Stimulated activated naive CD8-positive, alpha-beta T cell treated with anti-CD3 and anti-CD28 coated beads, Interleukin-15, amount 100 ng/mL, for 72 hours (primary cell): ENCODE measurements at regions not wholly inside any gene's neighbourhood (a gene's known extent, or its start where the extent isn't known, plus 50 kb on each side); places are given as distances from the start of the nearest gene placed in this dataset.

ENCODE experiments used
- ATAC-seq: fragments of 150-1000 bp; cut with Tn5 transposase; 2 replicates; pipeline ENCODE4 v1.10.0; 2021; ENCODE audit warnings: mild to moderate bottlenecking, moderate library complexity
- DNase-seq, 2 donors: peaks; one replicate each; pipeline ENCODE4 v3.0.0; 2021 to 2022
- H3K27ac Mint-ChIP-seq, 2 donors: one replicate each; pipeline ENCODE4 v1.8.0; 2022; ENCODE audit warnings: mild to moderate bottlenecking in 2 of 2, mixed read lengths in 2 of 2, moderate library complexity in 2 of 2
- H3K27me3 Mint-ChIP-seq: one replicate; pipeline ENCODE4 v1.8.0; 2022; ENCODE audit warnings: mixed read lengths
- H3K4me1 Mint-ChIP-seq: one replicate; pipeline ENCODE4 v1.8.0; 2022; ENCODE audit warnings: mild to moderate bottlenecking, mixed read lengths
- H3K4me3 Mint-ChIP-seq, 2 donors: one replicate each; pipeline ENCODE4 v1.8.0; 2022; ENCODE audit warnings: mild to moderate bottlenecking in 2 of 2, mixed read lengths in 2 of 2, moderate library complexity in 1 of 2
- H3K9me3 Mint-ChIP-seq, 2 donors: one replicate each; pipeline ENCODE4 v1.8.0; 2022; ENCODE audit warnings: mixed read lengths in 2 of 2

DNA sequence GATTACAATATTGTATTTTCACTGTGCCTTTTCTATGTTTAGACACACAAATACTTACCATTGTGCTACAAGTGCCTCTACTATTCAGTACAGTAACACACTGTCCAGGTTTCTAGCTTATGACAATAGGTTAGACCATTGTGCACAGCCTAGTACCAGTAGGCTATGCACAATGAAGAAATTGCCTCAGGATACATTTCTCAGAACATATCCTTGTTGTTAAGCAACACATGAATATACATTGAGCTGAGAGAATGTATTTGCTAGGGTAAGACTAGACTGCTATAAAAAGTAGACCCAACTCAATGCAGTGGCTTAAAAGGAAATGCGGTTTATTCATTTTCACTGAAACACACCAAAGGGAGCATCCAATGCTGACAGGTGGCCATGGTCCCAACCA, 285.1 kb downstream of the HS3ST3A1 start:
- ATAC-seq, result no peak
- H3K4me3 Mint-ChIP-seq, result no peak overlapping the region
- no peak overlapping the region for H3K27ac Mint-ChIP-seq
- no peaks in the 10 kb centered on the region for H3K4me1 Mint-ChIP-seq
- H3K9me3 Mint-ChIP-seq, result no peaks in the 10 kb centered on the region
- peaks cover 15% of the 10 kb centered on the region for H3K27me3 Mint-ChIP-seq
- no peak for DNase-seq

- H3K4me1 Mint-ChIP-seq, result no peaks in the 10 kb centered on the region
- H3K27ac Mint-ChIP-seq, result no peak overlapping the region
- H3K27me3 Mint-ChIP-seq, result peaks cover 21% of the 10 kb centered on the region
- no peak for ATAC-seq
- no peak overlapping the region for H3K4me3 Mint-ChIP-seq
- H3K9me3 Mint-ChIP-seq, result peaks cover 5 to 6% of the 10 kb centered on the region in 2 donors
- no peak for DNase-seq
These were observed 290.4 kb downstream of the HS3ST3A1 start for GRCh38 chr17:13311306-13311705.

DNA sequence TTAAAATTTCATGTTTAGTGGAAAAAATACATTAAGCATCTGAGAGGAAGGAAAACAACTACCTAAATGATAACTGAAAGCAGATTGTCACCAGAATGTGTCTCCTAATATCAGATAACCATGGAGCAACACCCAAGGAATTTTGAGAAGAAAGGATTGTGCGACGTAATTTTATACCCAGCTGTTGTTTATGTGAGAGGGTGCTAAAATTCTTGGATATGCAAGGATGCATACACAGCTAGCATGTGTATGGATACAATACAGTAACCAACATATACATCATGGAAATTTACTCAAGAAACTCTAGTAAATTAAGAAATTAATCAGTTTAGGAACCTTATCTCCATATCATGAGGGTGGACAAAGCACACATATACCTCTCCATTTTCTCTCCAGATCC, 290.9 kb downstream of the HS3ST3A1 start:
- no peaks in the 10 kb centered on the region for H3K4me1 Mint-ChIP-seq
- peaks cover 5 to 6% of the 10 kb centered on the region in 2 donors for H3K9me3 Mint-ChIP-seq
- no peak overlapping the region for H3K27ac Mint-ChIP-seq
- peaks cover 21% of the 10 kb centered on the region for H3K27me3 Mint-ChIP-seq
- ATAC-seq (no peak), DNase-seq (no peak)
- H3K4me3 Mint-ChIP-seq, result no peak overlapping the region

DNA sequence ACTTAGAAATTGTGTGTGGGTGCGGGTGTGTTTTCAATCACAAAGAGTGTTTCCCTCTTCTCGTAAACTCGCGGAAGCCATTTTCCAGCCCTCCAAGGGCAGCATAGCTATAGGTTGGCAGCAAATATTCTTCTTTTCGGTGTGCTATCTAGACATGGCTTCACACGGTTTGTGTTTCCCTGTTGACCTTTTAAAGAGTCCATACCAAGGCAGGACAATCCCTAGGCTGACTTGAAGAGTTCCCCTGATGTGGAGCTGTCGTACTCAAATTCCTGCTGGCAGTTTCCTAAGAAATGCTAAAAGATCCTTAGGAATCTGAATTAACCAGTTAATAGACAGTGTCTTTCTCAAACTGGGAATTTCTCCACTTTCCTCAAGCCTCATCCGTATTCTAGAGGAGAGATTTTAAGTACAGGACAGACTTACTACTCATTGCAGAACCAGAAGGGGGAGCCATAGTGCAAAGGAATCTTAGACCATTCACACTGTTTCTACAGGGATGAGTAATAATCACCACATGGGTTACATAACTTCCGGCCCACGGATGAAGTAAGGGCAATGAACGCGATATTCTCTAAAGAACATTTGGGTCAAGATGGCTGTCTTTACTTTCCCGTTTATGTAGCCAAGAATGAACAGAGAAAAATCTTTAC, 288.6 kb upstream of the ELAC2 start:
- Mint-ChIP-seq H3K4me1 (no peaks in the 10 kb centered on the region), H3K4me3 (no peak overlapping the region), H3K9me3 (peaks cover 5 to 6% of the 10 kb centered on the region in 2 donors), H3K27me3 (peaks cover 12% of the 10 kb centered on the region), H3K27ac (no peak overlapping the region)
- ATAC-seq (peak; percentile 70), DNase-seq (peak; percentile 3 to 12)

DNA sequence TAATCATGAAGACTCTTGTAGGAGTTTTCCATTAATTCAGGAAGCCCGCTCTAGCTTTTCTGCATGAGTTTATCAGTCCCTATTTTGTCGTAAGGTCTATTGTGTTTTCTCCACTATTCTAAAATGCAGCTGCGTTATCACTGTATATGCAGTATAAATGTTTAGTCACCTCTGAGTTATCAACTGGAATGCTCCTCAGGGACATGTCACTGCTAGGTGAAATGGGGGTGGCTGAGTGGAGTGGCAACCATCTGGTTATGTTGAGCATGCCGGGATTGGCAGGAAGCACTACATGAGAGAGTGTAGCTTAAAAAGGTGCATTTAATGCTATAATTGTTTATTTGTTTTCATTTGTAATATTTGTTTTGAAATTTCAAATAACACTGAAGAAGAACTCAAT, 285.2 kb upstream of the ELAC2 start:
- H3K4me3 Mint-ChIP-seq, result no peak overlapping the region
- no peaks in the 10 kb centered on the region for H3K4me1 Mint-ChIP-seq
- H3K27ac Mint-ChIP-seq, result no peak overlapping the region
- H3K9me3 Mint-ChIP-seq, result no peaks in the 10 kb centered on the region
- H3K27me3 Mint-ChIP-seq, result no peaks in the 10 kb centered on the region
- ATAC-seq (no peak), DNase-seq (no peak)

GRCh38 chr17:13302419-13302818, 284.6 kb upstream of the ELAC2 start:
- H3K4me3 Mint-ChIP-seq, result no peak overlapping the region
- no peaks in the 10 kb centered on the region for H3K4me1 Mint-ChIP-seq
- H3K27ac Mint-ChIP-seq, result no peak overlapping the region
- DNase-seq (no peak), ATAC-seq (no peak)
- no peaks in the 10 kb centered on the region for H3K27me3 Mint-ChIP-seq
- no peaks in the 10 kb centered on the region for H3K9me3 Mint-ChIP-seq

GRCh38 chr17:13297183-13297582, 279.4 kb upstream of the ELAC2 start:
- ATAC-seq (no peak), DNase-seq (no peak)
- Mint-ChIP-seq H3K27me3 (no peaks in the 10 kb centered on the region), H3K4me3 (no peak overlapping the region), H3K9me3 (no peaks in the 10 kb centered on the region), H3K4me1 (no peaks in the 10 kb centered on the region), H3K27ac (no peak overlapping the region)

DNA sequence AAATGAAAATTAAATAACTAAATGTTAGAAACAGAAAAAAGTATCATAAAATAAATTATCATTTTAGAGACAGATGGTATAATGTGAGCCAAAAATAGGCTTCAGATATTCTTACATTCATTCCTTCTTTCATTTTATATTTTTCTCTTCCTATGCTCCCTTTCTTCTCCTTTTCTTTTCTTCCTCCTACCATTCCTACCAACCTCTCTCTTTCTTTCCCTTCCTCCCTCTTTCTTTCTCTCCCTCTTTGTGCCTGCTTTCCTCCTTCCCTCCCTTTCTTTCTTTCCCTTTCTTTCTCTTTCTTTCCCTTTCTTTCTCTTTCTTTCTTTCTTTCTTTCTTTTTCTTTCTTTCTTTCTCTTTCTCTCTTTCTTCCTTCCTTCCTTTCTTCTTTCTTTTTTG, 275.6 kb upstream of the ELAC2 start:
- Mint-ChIP-seq H3K27ac (no peak overlapping the region), H3K27me3 (no peaks in the 10 kb centered on the region), H3K9me3 (no peaks in the 10 kb centered on the region), H3K4me1 (no peaks in the 10 kb centered on the region), H3K4me3 (no peak overlapping the region)
- no peak for ATAC-seq
- no peak for DNase-seq

DNA sequence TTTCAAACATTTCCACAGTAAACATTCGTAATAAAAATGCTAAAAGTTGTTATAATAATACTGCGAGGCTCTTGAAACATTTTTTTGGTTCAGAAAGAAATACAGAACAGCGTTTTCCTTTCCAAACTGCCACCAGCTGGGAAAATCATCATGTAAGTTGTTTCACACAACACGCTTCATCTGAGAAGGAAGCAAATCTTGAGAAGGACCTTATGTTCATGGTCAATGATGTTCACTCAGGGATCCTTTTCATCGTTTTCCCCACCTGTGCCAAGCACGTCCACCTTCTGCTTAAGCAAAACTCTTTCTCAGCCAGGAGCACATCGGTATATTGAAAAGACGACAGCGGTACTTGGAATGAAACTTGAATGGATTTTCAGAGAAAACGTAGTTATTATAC, 274.5 kb upstream of the ELAC2 start:
- H3K27me3 Mint-ChIP-seq, result no peaks in the 10 kb centered on the region
- no peak overlapping the region for H3K27ac Mint-ChIP-seq
- H3K4me1 Mint-ChIP-seq, result no peaks in the 10 kb centered on the region
- DNase-seq (no peak), ATAC-seq (no peak)
- H3K4me3 Mint-ChIP-seq, result no peak overlapping the region
- no peaks in the 10 kb centered on the region for H3K9me3 Mint-ChIP-seq

DNA sequence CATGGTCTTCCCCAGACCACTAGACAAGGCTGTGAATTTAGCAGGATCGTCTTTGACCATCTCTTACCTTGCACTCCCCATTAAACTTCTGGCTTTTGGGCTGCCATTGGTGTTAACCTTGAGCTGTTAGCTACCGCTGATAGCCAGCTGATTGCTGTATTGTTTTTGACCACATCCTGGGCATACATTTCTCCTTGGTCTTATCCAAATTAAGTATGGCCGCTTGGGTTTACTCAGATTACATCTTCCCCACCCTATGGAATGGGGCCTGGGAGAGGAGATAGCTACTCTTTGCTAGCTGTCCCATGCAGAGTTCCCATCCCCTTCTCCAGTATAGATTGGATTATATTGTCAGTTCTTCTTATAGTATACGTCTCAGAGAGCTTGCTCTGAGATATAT, 270.4 kb upstream of the ELAC2 start:
- Mint-ChIP-seq H3K4me3 (no peak overlapping the region), H3K27me3 (no peaks in the 10 kb centered on the region), H3K9me3 (no peaks in the 10 kb centered on the region), H3K4me1 (no peaks in the 10 kb centered on the region), H3K27ac (no peak overlapping the region)
- DNase-seq (no peak), ATAC-seq (no peak)

DNA sequence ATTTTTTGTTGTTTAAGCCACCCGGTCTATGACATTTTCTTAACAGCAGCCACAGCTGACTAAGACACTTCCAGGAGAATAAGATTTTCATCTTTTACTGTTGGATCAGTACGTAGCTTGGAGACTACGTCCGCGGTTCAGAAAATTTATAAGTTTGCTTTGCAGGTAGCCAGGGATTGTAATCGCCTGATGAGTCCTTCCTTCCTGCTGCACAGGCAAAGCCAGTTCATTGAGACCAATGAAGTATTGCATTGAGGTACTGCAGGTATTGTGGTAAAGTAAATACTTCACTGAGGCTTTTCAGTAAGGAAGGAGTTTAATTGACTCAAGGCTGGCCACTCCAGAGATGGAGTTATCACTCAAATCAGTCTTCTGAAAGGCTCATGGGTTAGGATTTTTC, 269.4 kb upstream of the ELAC2 start:
- DNase-seq (no peak), ATAC-seq (no peak)
- Mint-ChIP-seq H3K4me3 (no peak overlapping the region), H3K9me3 (no peaks in the 10 kb centered on the region), H3K4me1 (no peaks in the 10 kb centered on the region), H3K27ac (no peak overlapping the region), H3K27me3 (no peaks in the 10 kb centered on the region)

DNA sequence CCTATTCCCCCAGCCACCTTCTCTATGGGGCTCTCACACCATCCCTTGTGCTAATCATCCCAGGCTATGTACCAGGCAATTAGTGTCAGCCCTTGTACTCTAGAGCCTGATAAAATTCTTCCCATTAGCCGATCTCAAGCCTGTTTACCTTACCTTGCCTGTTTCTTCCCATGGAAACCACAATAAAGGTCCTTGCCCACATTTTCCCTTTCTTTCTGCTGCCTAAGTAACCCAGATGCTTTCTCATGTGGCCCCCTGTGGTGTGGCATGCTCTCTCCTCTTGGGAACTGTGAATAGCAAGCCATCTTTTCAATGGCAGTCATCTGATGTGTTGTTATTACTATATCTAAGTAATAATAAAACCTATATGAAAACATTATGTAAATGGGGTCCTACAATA, 265.8 kb upstream of the ELAC2 start:
- H3K27me3 Mint-ChIP-seq, result no peaks in the 10 kb centered on the region
- H3K4me3 Mint-ChIP-seq, result no peak overlapping the region
- H3K27ac Mint-ChIP-seq, result no peak overlapping the region
- no peak for ATAC-seq
- DNase-seq, result no peak
- no peaks in the 10 kb centered on the region for H3K4me1 Mint-ChIP-seq
- no peaks in the 10 kb centered on the region for H3K9me3 Mint-ChIP-seq

GRCh38 chr17:13281626-13282025, 263.8 kb upstream of the ELAC2 start:
- no peak for ATAC-seq
- Mint-ChIP-seq H3K9me3 (no peaks in the 10 kb centered on the region), H3K27ac (no peak overlapping the region), H3K4me1 (no peaks in the 10 kb centered on the region), H3K27me3 (no peaks in the 10 kb centered on the region), H3K4me3 (no peak overlapping the region)
- DNase-seq, result no peak

DNA sequence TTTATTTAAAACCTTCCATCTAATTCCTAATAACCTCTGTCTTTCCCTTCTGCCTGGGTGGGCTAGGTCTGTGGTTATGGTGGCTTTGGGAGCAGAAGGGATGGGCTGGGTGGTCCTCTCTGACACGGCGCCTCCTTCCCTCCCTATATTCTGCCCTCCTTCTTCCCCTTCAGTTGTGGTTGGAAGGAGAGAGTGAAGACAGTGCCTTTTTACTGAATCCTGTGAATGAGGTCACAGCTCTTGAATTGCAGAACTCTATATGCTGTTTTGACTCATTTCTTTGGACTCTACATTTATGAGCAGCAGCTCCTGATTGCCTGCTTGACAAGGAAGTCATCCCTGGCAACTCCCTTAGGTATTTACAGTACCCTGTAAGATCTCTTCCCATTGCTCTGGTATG, 256.0 kb upstream of the ELAC2 start:
- H3K4me1 Mint-ChIP-seq, result no peaks in the 10 kb centered on the region
- H3K4me3 Mint-ChIP-seq, result no peak overlapping the region
- no peaks in the 10 kb centered on the region for H3K27me3 Mint-ChIP-seq
- ATAC-seq (no peak), DNase-seq (no peak)
- H3K27ac Mint-ChIP-seq, result no peak overlapping the region
- peaks cover 0 to 4% of the 10 kb centered on the region in 2 donors for H3K9me3 Mint-ChIP-seq

- H3K4me3 Mint-ChIP-seq, result no peak overlapping the region
- no peaks in the 10 kb centered on the region for H3K27me3 Mint-ChIP-seq
- peaks cover 0 to 4% of the 10 kb centered on the region in 2 donors for H3K9me3 Mint-ChIP-seq
- ATAC-seq, result no peak
- H3K27ac Mint-ChIP-seq, result no peak overlapping the region
- H3K4me1 Mint-ChIP-seq, result no peaks in the 10 kb centered on the region
- DNase-seq, result no peak
These were observed 254.5 kb upstream of the ELAC2 start for GRCh38 chr17:13272296-13272695.

GRCh38 chr17:13268791-13269595, 251.2 kb upstream of the ELAC2 start:
- no peak overlapping the region for H3K4me3 Mint-ChIP-seq
- H3K4me1 Mint-ChIP-seq, result no peaks in the 10 kb centered on the region
- H3K9me3 Mint-ChIP-seq, result peaks cover 0 to 4% of the 10 kb centered on the region in 2 donors
- DNase-seq (no peak), ATAC-seq (no peak)
- no peaks in the 10 kb centered on the region for H3K27me3 Mint-ChIP-seq
- no peak overlapping the region for H3K27ac Mint-ChIP-seq

DNA sequence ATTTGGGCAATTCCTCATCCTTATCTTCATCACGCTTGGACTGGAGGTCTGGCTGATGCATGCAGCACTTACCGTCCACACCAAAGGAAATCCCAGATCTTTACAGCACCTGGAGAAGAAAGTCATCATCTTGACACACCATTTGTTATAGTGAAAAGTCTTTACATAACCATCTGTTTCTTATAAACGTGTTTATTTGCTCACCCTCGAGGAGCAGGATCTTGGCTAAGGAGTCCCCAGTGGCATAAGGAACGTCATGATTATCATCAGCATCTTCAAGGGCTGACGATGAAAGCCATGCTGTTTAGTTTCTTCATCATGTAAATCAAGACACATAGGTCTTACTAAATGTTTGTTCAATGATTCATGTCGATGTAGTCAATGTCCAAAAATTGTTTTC, 248.8 kb upstream of the ELAC2 start:
- Mint-ChIP-seq H3K4me1 (no peaks in the 10 kb centered on the region), H3K4me3 (no peak overlapping the region), H3K27ac (no peak overlapping the region), H3K9me3 (peaks cover 0 to 4% of the 10 kb centered on the region in 2 donors), H3K27me3 (no peaks in the 10 kb centered on the region)
- no peak for ATAC-seq
- no peak for DNase-seq
